Lower leg skin (tissue), 4 donors: ENCODE measurements at regions not wholly inside any gene's neighbourhood (a gene's known extent, or its start where the extent isn't known, plus 50 kb on each side); places are given as distances from the start of the nearest gene placed in this dataset.

Source experiments
- DNase-seq, 2 donors: peaks; one replicate each; pipeline ENCODE4 v3.0.0-alpha.2; 2019; ENCODE audit warnings: low spot score in 2 of 2
- H3K4me3 ChIP-seq: fragments of 200-600 bp; sonication (generic); 2 replicates; pipeline ENCODE4 v1.5.1; 2017; ENCODE audit warnings: mild to moderate bottlenecking, low read depth; ENCODE audit not compliant: poor library complexity, severe bottlenecking
- POLR2A ChIP-seq, 2 donors: fragments of 450-650 bp; IDR thresholded peaks; one replicate each; pipeline ENCODE4 v1.6.1; 2016 to 2017; ENCODE audit warnings: antibody characterized with exemption in 2 of 2, mild to moderate bottlenecking in 1 of 2, moderate library complexity in 1 of 2
- WGBS, 2 donors: methylation state at CpG; one replicate each; pipeline ENCODE4 v1.1.5; 2018; 5-methylcytosine and 5-hydroxymethylcytosine counted together
- intact Hi-C: fragments of 100-400 bp; cut with DNase I; formaldehyde crosslinking; loops from one replicate; pipeline ENCODE4 v1.15.0; 2023; ENCODE audit warnings: low total_unique reads
- TF ChIP-seq, protein P1 (sequence below), 3 donors: fragments of 450-650 bp; IDR thresholded peaks; one replicate each; pipeline ENCODE4 v1.5.1; 2016; ENCODE audit warnings: antibody characterized with exemption in 3 of 3, mild to moderate bottlenecking in 3 of 3, moderate library complexity in 2 of 3

GRCh38 chr6:94454231-94454630 lies 1034.9 kb upstream of the EPHA7 start:
- intact Hi-C loops = no loop called here
- TF ChIP-seq POLR2A (IDR thresholded peaks at IDR 0.05) = no peak
- TF ChIP-seq, protein P1, sequence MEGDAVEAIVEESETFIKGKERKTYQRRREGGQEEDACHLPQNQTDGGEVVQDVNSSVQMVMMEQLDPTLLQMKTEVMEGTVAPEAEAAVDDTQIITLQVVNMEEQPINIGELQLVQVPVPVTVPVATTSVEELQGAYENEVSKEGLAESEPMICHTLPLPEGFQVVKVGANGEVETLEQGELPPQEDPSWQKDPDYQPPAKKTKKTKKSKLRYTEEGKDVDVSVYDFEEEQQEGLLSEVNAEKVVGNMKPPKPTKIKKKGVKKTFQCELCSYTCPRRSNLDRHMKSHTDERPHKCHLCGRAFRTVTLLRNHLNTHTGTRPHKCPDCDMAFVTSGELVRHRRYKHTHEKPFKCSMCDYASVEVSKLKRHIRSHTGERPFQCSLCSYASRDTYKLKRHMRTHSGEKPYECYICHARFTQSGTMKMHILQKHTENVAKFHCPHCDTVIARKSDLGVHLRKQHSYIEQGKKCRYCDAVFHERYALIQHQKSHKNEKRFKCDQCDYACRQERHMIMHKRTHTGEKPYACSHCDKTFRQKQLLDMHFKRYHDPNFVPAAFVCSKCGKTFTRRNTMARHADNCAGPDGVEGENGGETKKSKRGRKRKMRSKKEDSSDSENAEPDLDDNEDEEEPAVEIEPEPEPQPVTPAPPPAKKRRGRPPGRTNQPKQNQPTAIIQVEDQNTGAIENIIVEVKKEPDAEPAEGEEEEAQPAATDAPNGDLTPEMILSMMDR (IDR thresholded peaks at IDR 0.05) = no peak
- no peak for DNase-seq
- no peak overlapping the region for H3K4me3 ChIP-seq
- 49 to 50% methylated on average over 2 of the region's 2 CpGs for WGBS, 2 donors

- DNase-seq = no peak
- 84 to 88% methylated on average over 3 of the region's 3 CpGs for WGBS, 2 donors
- TF ChIP-seq, protein P1 (IDR thresholded peaks at IDR 0.05) = no peak
- TF ChIP-seq POLR2A (IDR thresholded peaks at IDR 0.05) = no peak
- no peak overlapping the region for H3K4me3 ChIP-seq
- intact Hi-C loops = no loop called here
Observed at GRCh38 chr6:94446120-94446519, 1026.8 kb upstream of the EPHA7 start.

DNA sequence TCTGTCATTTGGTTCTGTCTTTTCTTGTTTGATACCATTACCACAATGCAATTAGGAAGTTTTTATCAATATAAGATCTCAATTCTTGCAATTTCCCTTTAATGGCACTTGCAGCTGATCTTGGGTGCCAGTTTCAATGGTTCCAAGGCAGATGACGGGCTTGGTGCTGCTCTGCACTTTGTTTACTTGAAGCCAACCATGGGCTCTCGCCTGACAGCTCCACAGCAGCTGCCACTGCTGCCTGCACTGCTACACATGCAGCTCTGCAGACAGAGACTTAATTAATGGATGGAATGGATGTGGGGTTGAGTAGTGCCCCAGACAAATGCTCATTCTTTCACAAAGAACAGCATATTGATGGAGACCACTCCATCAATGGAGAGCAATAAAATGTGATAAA lies 1024.3 kb upstream of the EPHA7 start:
- intact Hi-C loops = no loop called here
- TF ChIP-seq, protein P1 (IDR thresholded peaks at IDR 0.05) = no peak
- TF ChIP-seq POLR2A (IDR thresholded peaks at IDR 0.05) = no peak
- WGBS, 2 donors = 52 to 62% methylated on average over 2 of the region's 2 CpGs
- DNase-seq = no peak
- no peak overlapping the region for H3K4me3 ChIP-seq

DNA sequence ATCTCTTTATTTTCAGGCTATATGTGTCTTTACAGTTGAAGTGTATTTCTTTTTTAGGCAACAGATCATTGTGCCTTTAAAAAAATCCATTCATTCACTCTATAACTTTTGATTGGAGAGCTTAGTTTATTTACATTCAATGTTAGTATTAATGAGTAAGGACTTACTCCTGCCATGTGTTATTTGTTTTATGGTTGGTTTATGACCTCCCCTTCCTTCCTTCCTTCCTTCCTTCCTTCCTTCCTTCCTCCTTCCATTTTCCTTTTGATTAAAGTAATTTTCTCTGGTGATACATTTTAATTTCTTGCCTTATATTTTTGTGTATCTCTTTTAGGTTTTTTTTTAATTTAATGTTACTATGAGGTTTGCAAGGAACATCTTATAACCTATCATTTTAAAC lies 1005.3 kb upstream of the EPHA7 start:
- intact Hi-C loops = no loop called here
- TF ChIP-seq POLR2A (IDR thresholded peaks at IDR 0.05) = no peak
- TF ChIP-seq, protein P1 (IDR thresholded peaks at IDR 0.05) = no peak
- DNase-seq = no peak
- no peak overlapping the region for H3K4me3 ChIP-seq

- H3K4me3 ChIP-seq = no peak overlapping the region
- intact Hi-C loops = no loop called here
- no peak for DNase-seq
- 75 to 81% methylated on average over 1 of the region's 1 CpG for WGBS, 2 donors
- no peak for TF ChIP-seq POLR2A (IDR thresholded peaks at IDR 0.05)
- TF ChIP-seq, protein P1 (IDR thresholded peaks at IDR 0.05) = no peak
Observed at GRCh38 chr6:94417363-94417762, 998.0 kb upstream of the EPHA7 start.

- no peak for DNase-seq
- TF ChIP-seq, protein P1 (IDR thresholded peaks at IDR 0.05) = no peak
- no peak for TF ChIP-seq POLR2A (IDR thresholded peaks at IDR 0.05)
- WGBS, 2 donors = 75 to 85% methylated on average over 1 of the region's 1 CpG
- no peak overlapping the region for H3K4me3 ChIP-seq
- intact Hi-C loops = no loop called here
Observed at GRCh38 chr6:94414041-94414440, 994.7 kb upstream of the EPHA7 start.
